KMS-11 (cell line): ENCODE measurements at regions not wholly inside any gene's neighbourhood (a gene's known extent, or its start where the extent isn't known, plus 50 kb on each side); places are given as distances from the start of the nearest gene placed in this dataset.

Experiments
- H2AFZ ChIP-seq: fragments of 200-600 bp; sonication (generic); 2 replicates; pipeline ENCODE4 v1.6.1; 2016; ENCODE audit warnings: antibody characterized with exemption, mixed run types, low read depth
- H3K27ac ChIP-seq: fragments of 200-600 bp; sonication (generic); 2 replicates; pipeline ENCODE4 v1.6.1; 2016; ENCODE audit warnings: mild to moderate bottlenecking, mixed run types
- H3K27me3 ChIP-seq: fragments of 200-600 bp; sonication (generic); 2 replicates; pipeline ENCODE4 v1.6.1; 2017; ENCODE audit warnings: mild to moderate bottlenecking, low read depth, mixed run types, moderate library complexity; ENCODE audit not compliant: insufficient read depth
- H3K36me3 ChIP-seq: fragments of 200-600 bp; sonication (generic); 2 replicates; pipeline ENCODE4 v1.6.1; 2017; ENCODE audit warnings: mild to moderate bottlenecking, mixed run types; ENCODE audit not compliant: insufficient read depth
- H3K4me1 ChIP-seq: fragments of 200-600 bp; sonication (generic); 2 replicates; pipeline ENCODE4 v1.6.1; 2016; ENCODE audit warnings: mild to moderate bottlenecking, low read depth, mixed run types; ENCODE audit not compliant: poor library complexity, severe bottlenecking
- H3K4me2 ChIP-seq: fragments of 200-600 bp; sonication (generic); 2 replicates; pipeline ENCODE4 v1.7.0; 2016; ENCODE audit warnings: mild to moderate bottlenecking, mixed run types
- H3K4me3 ChIP-seq: fragments of 200-600 bp; sonication (generic); IDR thresholded peaks from 2 replicates; pipeline ENCODE4 v1.6.1; 2017; ENCODE audit warnings: low read depth, low read length, mixed read lengths; ENCODE audit not compliant: insufficient read depth
- H3K79me2 ChIP-seq: fragments of 200-600 bp; sonication (generic); 2 replicates; pipeline ENCODE4 v1.6.1; 2016; ENCODE audit warnings: low read depth, mixed run types; ENCODE audit not compliant: insufficient read depth
- H3K9ac ChIP-seq: fragments of 200-600 bp; sonication (generic); 2 replicates; pipeline ENCODE4 v1.6.1; 2016; ENCODE audit warnings: mild to moderate bottlenecking, mixed run types
- H4K20me1 ChIP-seq: fragments of 200-600 bp; sonication (generic); 2 replicates; pipeline ENCODE4 v1.6.1; 2016; ENCODE audit warnings: mild to moderate bottlenecking, mixed run types; ENCODE audit not compliant: insufficient read depth
- CTCF ChIP-seq: fragments of 200-600 bp; sonication (generic); conservative IDR thresholded peaks from 2 replicates; pipeline ENCODE4 v1.6.1; 2017; ENCODE audit warnings: low read depth, mild to moderate bottlenecking, antibody characterized with exemption, low read length, moderate library complexity, mixed read lengths

- no peaks in the 10 kb centered on the region for H4K20me1 ChIP-seq
- no peaks in the 10 kb centered on the region for H3K27me3 ChIP-seq
- no peaks in the 10 kb centered on the region for H3K79me2 ChIP-seq
- no peak overlapping the region for H3K4me3 ChIP-seq
- no peaks in the 10 kb centered on the region for H3K4me1 ChIP-seq
- no peak overlapping the region for H3K4me2 ChIP-seq
- no peak overlapping the region for H2AFZ ChIP-seq
- H3K36me3 ChIP-seq = no peaks in the 10 kb centered on the region
- H3K27ac ChIP-seq = no peak overlapping the region
- no peak overlapping the region for H3K9ac ChIP-seq
- no peak for TF ChIP-seq CTCF
These were observed 2228.7 kb upstream of the WWC1 start for GRCh38 chr5:166062719-166063118.

- Histone ChIP-seq H3K4me2 (no peak overlapping the region), H3K4me1 (no peaks in the 10 kb centered on the region), H3K4me3 (no peak overlapping the region), H4K20me1 (no peaks in the 10 kb centered on the region), H3K79me2 (no peaks in the 10 kb centered on the region), H2AFZ (no peak overlapping the region), H3K36me3 (no peaks in the 10 kb centered on the region), H3K27ac (no peak overlapping the region), H3K27me3 (no peaks in the 10 kb centered on the region), H3K9ac (no peak overlapping the region)
- TF ChIP-seq CTCF = no peak
These were observed 2228.2 kb upstream of the WWC1 start for GRCh38 chr5:166063261-166063660.

GRCh38 chr5:166068547-166069335 is 2222.7 kb upstream of the WWC1 start:
- no peak overlapping the region for H3K27ac ChIP-seq
- no peak overlapping the region for H3K4me2 ChIP-seq
- H3K9ac ChIP-seq = no peak overlapping the region
- H2AFZ ChIP-seq = no peak overlapping the region
- H3K36me3 ChIP-seq = no peaks in the 10 kb centered on the region
- no peaks in the 10 kb centered on the region for H4K20me1 ChIP-seq
- H3K4me1 ChIP-seq = no peaks in the 10 kb centered on the region
- H3K79me2 ChIP-seq = no peaks in the 10 kb centered on the region
- no peak for TF ChIP-seq CTCF
- no peaks in the 10 kb centered on the region for H3K27me3 ChIP-seq
- no peak overlapping the region for H3K4me3 ChIP-seq

GRCh38 chr5:166073901-166074581 is 2217.4 kb upstream of the WWC1 start:
- TF ChIP-seq CTCF = no peak
- Histone ChIP-seq H2AFZ (no peak overlapping the region), H3K27ac (no peak overlapping the region), H3K4me1 (no peaks in the 10 kb centered on the region), H3K79me2 (no peaks in the 10 kb centered on the region), H3K4me2 (no peak overlapping the region), H3K4me3 (no peak overlapping the region), H3K27me3 (no peaks in the 10 kb centered on the region), H4K20me1 (no peaks in the 10 kb centered on the region), H3K36me3 (no peaks in the 10 kb centered on the region), H3K9ac (no peak overlapping the region)
